CD4-positive, CD25-positive, alpha-beta regulatory T cell (primary cell): ENCODE measurements at regions not wholly inside any gene's neighbourhood (a gene's known extent, or its start where the extent isn't known, plus 50 kb on each side); places are given as distances from the start of the nearest gene placed in this dataset.

Experiments used
- ATAC-seq, 2 donors: fragments of 150-1000 bp; cut with Tn5 transposase; one replicate each; pipeline ENCODE4 v1.10.0; 2021; ENCODE audit warnings: low read depth in 2 of 2, moderate number of reproducible peaks in 2 of 2, moderate library complexity in 1 of 2
- DNase-seq, 3 donors: peaks; one replicate each; pipeline versions ENCODE4 v3.0.0 to v3.0.0-alpha.2; 2012 to 2022; ENCODE audit warnings: mixed read lengths in 1 of 3
- H3K27ac ChIP-seq: one replicate; pipeline ENCODE4 v1.7.0; 2013; ENCODE audit warnings: mild to moderate bottlenecking, low read length; ENCODE audit not compliant: insufficient read depth, poor library complexity, severe bottlenecking
- H3K27me3 ChIP-seq: one replicate; pipeline ENCODE4 v1.7.0; 2013; ENCODE audit warnings: low read length; ENCODE audit not compliant: control insufficient read depth, insufficient read depth
- H3K36me3 ChIP-seq: one replicate; pipeline ENCODE4 v1.7.0; 2013; ENCODE audit warnings: mild to moderate bottlenecking, low read length, moderate library complexity; ENCODE audit not compliant: control insufficient read depth, insufficient read depth
- H3K4me1 ChIP-seq: 2 replicates; pipeline ENCODE4 v1.7.0; 2013; ENCODE audit warnings: mild to moderate bottlenecking, low read length; ENCODE audit not compliant: insufficient read depth, control insufficient read depth, poor library complexity, severe bottlenecking
- H3K4me3 ChIP-seq: one replicate; pipeline ENCODE4 v1.7.0; 2013; ENCODE audit warnings: low read depth, mild to moderate bottlenecking, low read length, moderate library complexity
- H3K9me3 ChIP-seq, 2 experiments: 1 replicate in 1 of 2; 2 replicates in 1 of 2; pipeline ENCODE4 v1.7.0; 2013; ENCODE audit warnings: low read length in 2 of 2, mild to moderate bottlenecking in 1 of 2, moderate library complexity in 1 of 2; ENCODE audit not compliant: control insufficient read depth in 2 of 2
- H3K27ac Mint-ChIP-seq, 3 donors: one replicate each; pipeline ENCODE4 v1.8.0; 2020 to 2022; ENCODE audit warnings: mild to moderate bottlenecking in 3 of 3, mixed read lengths in 3 of 3, moderate library complexity in 2 of 3
- H3K27me3 Mint-ChIP-seq: one replicate; pipeline ENCODE4 v1.8.0; 2022; ENCODE audit warnings: mild to moderate bottlenecking, mixed read lengths
- H3K36me3 Mint-ChIP-seq: one replicate; pipeline ENCODE4 v1.8.0; 2020; ENCODE audit warnings: mixed read lengths
- H3K4me1 Mint-ChIP-seq, 4 donors: one replicate each; pipeline ENCODE4 v1.8.0; 2020 to 2022; ENCODE audit warnings: mixed read lengths in 4 of 4, mild to moderate bottlenecking in 1 of 4
- H3K4me3 Mint-ChIP-seq, 4 donors: one replicate each; pipeline ENCODE4 v1.8.0; 2020 to 2022; ENCODE audit warnings: mild to moderate bottlenecking in 4 of 4, mixed read lengths in 4 of 4, moderate library complexity in 3 of 4
- H3K9me3 Mint-ChIP-seq, 7 donors: one replicate each; pipeline ENCODE4 v1.8.0; 2020 to 2022; ENCODE audit warnings: mixed read lengths in 7 of 7, mild to moderate bottlenecking in 3 of 7, moderate library complexity in 2 of 7

DNA sequence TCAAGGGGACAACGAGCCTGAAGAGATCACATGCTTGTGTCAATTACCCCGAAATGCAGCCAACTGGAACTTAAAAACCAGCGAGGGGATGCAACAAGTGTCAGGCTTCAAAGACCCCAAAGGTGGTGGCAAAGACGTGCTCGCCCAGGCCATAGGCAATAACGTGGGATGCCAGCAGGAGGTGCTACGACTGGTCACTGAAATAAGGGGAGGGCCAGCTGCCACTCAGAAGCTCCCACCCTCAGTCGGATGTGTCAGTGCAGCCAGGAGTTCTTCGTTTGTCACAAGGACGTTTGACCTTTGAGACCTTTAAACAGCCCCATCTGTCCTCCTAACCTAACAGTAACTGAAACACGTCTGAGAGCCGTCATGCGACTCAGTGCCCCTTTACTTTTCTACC is 556.8 kb upstream of the PCDH10 start:
- H3K9me3 ChIP-seq, result peaks cover 0 to 13% of the 10 kb centered on the region in 2 experiments
- H3K4me3 ChIP-seq, result no peak overlapping the region
- no peak overlapping the region for H3K27ac Mint-ChIP-seq
- no peaks in the 10 kb centered on the region for H3K4me1 Mint-ChIP-seq
- H3K27ac ChIP-seq, result no peak overlapping the region
- no peak overlapping the region for H3K4me3 Mint-ChIP-seq
- H3K4me1 ChIP-seq, result no peaks in the 10 kb centered on the region
- H3K9me3 Mint-ChIP-seq, result peaks cover 0 to 5% (median 1%) of the 10 kb centered on the region in 7 donors
- H3K27me3 Mint-ChIP-seq, result no peaks in the 10 kb centered on the region
- DNase-seq (no peak), ATAC-seq (no peak)
- no peaks in the 10 kb centered on the region for H3K36me3 Mint-ChIP-seq
- H3K36me3 ChIP-seq, result no peaks in the 10 kb centered on the region
- no peaks in the 10 kb centered on the region for H3K27me3 ChIP-seq

DNA sequence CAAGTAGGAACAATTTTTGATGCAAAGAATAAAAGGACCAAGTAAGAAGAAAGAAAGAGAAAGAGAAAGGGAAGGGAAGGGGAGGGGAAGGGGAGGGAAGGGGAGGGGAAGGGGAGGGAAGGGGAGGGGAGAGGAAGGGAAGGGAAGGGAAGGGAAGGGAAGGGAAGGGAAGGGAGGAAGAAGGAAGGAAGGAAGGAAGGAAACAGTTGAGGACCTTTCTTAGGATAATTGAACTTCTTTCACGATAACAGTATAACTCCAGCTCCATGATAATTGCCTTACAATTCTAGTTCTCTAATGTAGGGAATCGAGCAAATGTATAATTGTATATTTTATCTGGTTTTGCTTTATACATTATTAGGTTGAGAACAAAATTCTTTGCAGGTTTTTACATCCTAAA is 556.2 kb upstream of the PCDH10 start:
- no peaks in the 10 kb centered on the region for H3K27me3 Mint-ChIP-seq
- H3K4me3 ChIP-seq, result no peak overlapping the region
- H3K9me3 ChIP-seq, result peaks cover 0 to 13% of the 10 kb centered on the region in 2 experiments
- no peak overlapping the region for H3K27ac ChIP-seq
- H3K4me3 Mint-ChIP-seq, result no peak overlapping the region
- H3K27me3 ChIP-seq, result no peaks in the 10 kb centered on the region
- H3K9me3 Mint-ChIP-seq, result peaks cover 0 to 5% (median 2%) of the 10 kb centered on the region in 7 donors
- H3K4me1 Mint-ChIP-seq, result no peaks in the 10 kb centered on the region
- no peak overlapping the region for H3K27ac Mint-ChIP-seq
- H3K4me1 ChIP-seq, result no peaks in the 10 kb centered on the region
- DNase-seq (no peak), ATAC-seq (no peak)
- no peaks in the 10 kb centered on the region for H3K36me3 Mint-ChIP-seq
- H3K36me3 ChIP-seq, result no peaks in the 10 kb centered on the region

DNA sequence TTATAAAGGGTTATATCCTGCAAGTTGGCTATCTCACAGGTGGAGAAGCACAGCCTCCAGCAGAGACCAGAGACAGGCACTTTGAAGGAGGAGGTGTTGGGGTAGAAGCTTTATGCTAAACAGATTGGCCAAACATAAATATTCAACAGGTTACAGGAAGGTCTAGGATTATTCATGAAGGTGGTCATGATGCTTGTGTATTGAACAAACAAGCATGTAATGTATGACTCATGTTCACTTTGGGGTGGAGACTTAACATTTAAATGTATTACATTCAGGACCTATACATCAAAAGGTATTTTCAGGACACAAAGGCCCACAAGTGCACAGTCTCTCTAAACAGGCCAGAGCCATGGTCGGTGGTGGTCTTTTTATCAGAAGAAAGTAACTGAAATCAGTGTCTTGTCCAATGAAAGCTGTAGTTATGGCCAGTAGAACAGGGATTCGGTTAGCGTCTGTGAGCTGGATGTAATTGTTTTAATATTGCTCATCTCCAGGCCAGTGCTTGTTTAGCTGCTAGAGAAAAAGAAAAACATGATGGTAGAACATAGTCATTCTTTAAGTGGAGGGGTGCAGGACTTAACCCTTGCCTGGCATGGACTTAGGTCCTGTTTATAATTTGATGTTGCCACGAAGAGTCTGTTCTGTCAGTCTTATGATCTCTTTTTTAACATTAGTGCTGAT is 555.2 kb upstream of the PCDH10 start:
- Histone ChIP-seq H3K27ac (no peak overlapping the region), H3K27me3 (no peaks in the 10 kb centered on the region), H3K9me3 (peaks cover 0 to 13% of the 10 kb centered on the region in 2 experiments), H3K4me1 (no peaks in the 10 kb centered on the region), H3K36me3 (no peaks in the 10 kb centered on the region), H3K4me3 (no peak overlapping the region)
- DNase-seq (no peak), ATAC-seq (no peak)
- Mint-ChIP-seq H3K27ac (no peak overlapping the region), H3K9me3 (peaks cover 0 to 12% (median 2%) of the 10 kb centered on the region in 7 donors), H3K4me3 (no peak overlapping the region), H3K27me3 (no peaks in the 10 kb centered on the region), H3K4me1 (no peaks in the 10 kb centered on the region), H3K36me3 (no peaks in the 10 kb centered on the region)

DNA sequence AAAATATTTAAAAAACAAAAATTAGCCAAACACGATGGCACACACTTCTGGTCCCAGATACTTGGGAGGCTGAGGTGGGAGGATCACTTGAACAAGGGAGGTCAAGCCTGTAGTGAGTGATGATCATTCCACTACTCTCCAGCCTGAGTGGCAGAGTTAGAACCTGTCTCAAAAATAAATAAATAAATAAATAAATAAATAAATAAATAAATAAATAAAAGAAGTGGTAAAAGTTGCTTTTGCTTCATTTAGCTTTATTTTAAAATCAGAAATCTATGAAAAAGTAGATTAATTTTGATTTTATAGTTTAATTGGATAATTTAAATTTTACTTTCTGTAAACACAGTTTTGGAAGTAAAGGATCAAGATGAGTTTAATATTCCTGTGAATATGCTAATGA is 552.9 kb upstream of the PCDH10 start:
- H3K4me1 ChIP-seq, result no peaks in the 10 kb centered on the region
- no peaks in the 10 kb centered on the region for H3K27me3 ChIP-seq

DNA sequence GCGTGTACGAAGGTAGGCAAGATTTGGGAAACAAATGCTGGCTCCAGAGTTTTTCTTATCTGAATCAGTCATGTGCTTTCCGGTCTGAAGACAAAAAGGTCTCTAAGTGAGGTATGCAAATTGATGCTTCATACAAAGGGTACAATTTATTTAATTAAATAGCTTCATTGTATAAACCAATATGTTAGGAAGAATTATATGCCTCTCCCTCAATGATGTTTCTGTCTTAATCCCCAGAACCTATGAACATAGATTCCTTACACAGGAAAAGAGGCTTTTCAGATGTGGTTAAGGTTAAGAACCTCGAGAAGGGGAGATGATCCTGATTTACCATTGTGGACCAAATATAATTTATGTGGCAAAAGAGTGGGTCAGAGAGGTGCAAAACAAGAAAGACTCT is 543.5 kb upstream of the PCDH10 start:
- ATAC-seq (no peak), DNase-seq (no peak)
- no peaks in the 10 kb centered on the region for H3K36me3 ChIP-seq
- Mint-ChIP-seq H3K4me3 (no peak overlapping the region), H3K4me1 (no peaks in the 10 kb centered on the region), H3K27me3 (no peaks in the 10 kb centered on the region), H3K36me3 (no peaks in the 10 kb centered on the region), H3K9me3 (peaks cover 0 to 14% (median 10%) of the 10 kb centered on the region in 7 donors), H3K27ac (no peak overlapping the region)
- H3K4me3 ChIP-seq, result no peak overlapping the region
- H3K9me3 ChIP-seq, result peaks cover 0 to 6% of the 10 kb centered on the region in 2 experiments
- H3K27me3 ChIP-seq, result no peaks in the 10 kb centered on the region
- no peak overlapping the region for H3K27ac ChIP-seq
- no peaks in the 10 kb centered on the region for H3K4me1 ChIP-seq

More for the DNA sequence above, 552.9 kb upstream of the PCDH10 start:
- DNase-seq (no peak), ATAC-seq (no peak)
- Mint-ChIP-seq H3K9me3 (peaks cover 0 to 12% (median 4%) of the 10 kb centered on the region in 7 donors), H3K27ac (no peak overlapping the region), H3K4me1 (no peaks in the 10 kb centered on the region), H3K36me3 (no peaks in the 10 kb centered on the region), H3K4me3 (no peak overlapping the region), H3K27me3 (no peaks in the 10 kb centered on the region)
- H3K27ac ChIP-seq, result no peak overlapping the region
- no peaks in the 10 kb centered on the region for H3K36me3 ChIP-seq
- H3K4me3 ChIP-seq, result no peak overlapping the region
- peaks cover 2 to 7% of the 10 kb centered on the region in 2 experiments for H3K9me3 ChIP-seq

DNA sequence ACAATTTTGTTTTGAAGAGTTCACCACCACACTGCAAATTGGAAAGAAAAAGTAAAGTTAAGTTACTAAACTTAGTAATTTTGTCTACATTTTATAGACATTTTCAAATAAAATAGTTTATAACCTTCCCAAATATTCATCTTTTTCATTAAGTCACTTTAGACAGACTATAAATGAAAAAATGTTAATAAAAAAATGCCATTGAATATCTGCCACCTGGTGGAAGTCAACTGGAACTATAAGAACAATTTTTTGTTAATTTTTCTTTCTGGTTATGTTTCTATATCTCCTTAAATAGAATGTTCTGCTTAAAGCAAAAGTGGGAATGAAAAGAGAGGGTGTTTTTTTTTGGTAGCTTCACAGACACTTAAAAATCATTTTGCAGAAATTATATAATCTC is 534.4 kb upstream of the PCDH10 start:
- H3K27me3 Mint-ChIP-seq, result no peaks in the 10 kb centered on the region
- H3K36me3 Mint-ChIP-seq, result no peaks in the 10 kb centered on the region
- Histone ChIP-seq H3K4me3 (no peak overlapping the region), H3K27ac (no peak overlapping the region), H3K4me1 (no peaks in the 10 kb centered on the region), H3K36me3 (no peaks in the 10 kb centered on the region), H3K9me3 (peaks cover 0 to 2% of the 10 kb centered on the region in 2 experiments), H3K27me3 (no peaks in the 10 kb centered on the region)
- ATAC-seq (no peak), DNase-seq (no peak)
- H3K4me1 Mint-ChIP-seq, result no peaks in the 10 kb centered on the region
- no peak overlapping the region for H3K27ac Mint-ChIP-seq
- peaks cover 0 to 21% (median 7%) of the 10 kb centered on the region in 7 donors for H3K9me3 Mint-ChIP-seq
- no peak overlapping the region for H3K4me3 Mint-ChIP-seq

DNA sequence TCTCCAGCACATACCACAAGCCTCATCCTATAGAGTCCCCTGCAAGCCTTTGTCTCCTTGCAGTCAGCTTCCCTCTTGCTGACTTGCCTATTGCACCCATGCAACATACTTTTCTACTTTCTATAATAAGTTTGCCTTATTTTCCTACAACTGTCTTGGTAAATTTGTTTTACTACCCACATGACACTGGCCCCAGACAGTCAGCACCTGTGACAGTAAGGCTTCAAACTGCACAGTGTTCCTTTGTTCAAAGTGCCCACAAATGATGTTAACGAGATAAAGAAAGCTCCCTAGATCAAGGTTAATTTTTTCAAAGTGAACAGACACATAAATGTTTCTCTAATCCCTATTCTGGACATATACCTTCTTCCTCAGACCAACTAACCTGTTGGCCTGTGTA is 529.1 kb upstream of the PCDH10 start:
- Histone ChIP-seq H3K9me3 (no peaks in the 10 kb centered on the region), H3K4me3 (no peak overlapping the region), H3K27me3 (no peaks in the 10 kb centered on the region), H3K36me3 (no peaks in the 10 kb centered on the region), H3K4me1 (no peaks in the 10 kb centered on the region), H3K27ac (no peak overlapping the region)
- Mint-ChIP-seq H3K4me3 (no peak overlapping the region), H3K36me3 (no peaks in the 10 kb centered on the region), H3K9me3 (peaks cover 0 to 25% (median 7%) of the 10 kb centered on the region in 7 donors), H3K27ac (no peak overlapping the region), H3K27me3 (no peaks in the 10 kb centered on the region), H3K4me1 (no peaks in the 10 kb centered on the region)
- ATAC-seq (no peak), DNase-seq (no peak)
